SK-N-SH treated with all-trans-retinoic acid at 6 μM for 48 hours (cell line): ENCODE measurements at regions not wholly inside any gene's neighbourhood (a gene's known extent, or its start where the extent isn't known, plus 50 kb on each side); places are given as distances from the start of the nearest gene placed in this dataset.

Experiments
- ATAC-seq: fragments of 200-7000 bp; cut with Tn5 transposase; 3 replicates; pipeline ENCODE4 v1.9.1; 2020; ENCODE audit warnings: mild to moderate bottlenecking, moderate library complexity
- CREB5 ChIP-seq: fragments of 250-450 bp; sonication (Bioruptor Pico); IDR thresholded peaks from 2 replicates; pipeline ENCODE4 v1.5.1; 2020; ENCODE audit warnings: low read depth, mild to moderate bottlenecking, moderate library complexity
- CSDC2 ChIP-seq: fragments of 250-450 bp; sonication (Bioruptor Pico); IDR thresholded peaks from 2 replicates; pipeline ENCODE4 v1.5.0; 2020; ENCODE audit warnings: mild to moderate bottlenecking, moderate library complexity
- CSRNP3 ChIP-seq: fragments of 250-450 bp; sonication (Bioruptor Pico); IDR thresholded peaks from 2 replicates; pipeline ENCODE4 v1.5.1; 2021; ENCODE audit warnings: mild to moderate bottlenecking, moderate library complexity
- ESRRG ChIP-seq: fragments of 250-450 bp; sonication (Bioruptor Pico); IDR thresholded peaks from 2 replicates; pipeline ENCODE4 v1.6.1; 2021; ENCODE audit warnings: mild to moderate bottlenecking
- ISL1 ChIP-seq: fragments of 250-450 bp; sonication (Bioruptor Pico); IDR thresholded peaks from 2 replicates; pipeline ENCODE4 v2.1.2; 2022; ENCODE audit warnings: mild to moderate bottlenecking, moderate library complexity
- PATZ1 ChIP-seq: fragments of 250-450 bp; sonication (Bioruptor Pico); IDR thresholded peaks from 2 replicates; pipeline ENCODE4 v1.8.0; 2020; ENCODE audit warnings: mild to moderate bottlenecking, moderate library complexity, borderline replicate concordance
- POU6F1 ChIP-seq: fragments of 250-450 bp; sonication (Bioruptor Pico); IDR thresholded peaks from 2 replicates; pipeline ENCODE4 v1.8.0; 2021; ENCODE audit warnings: low read depth, mild to moderate bottlenecking, moderate library complexity, borderline replicate concordance
- PPARA ChIP-seq: fragments of 250-450 bp; sonication (Bioruptor Pico); IDR thresholded peaks from 2 replicates; pipeline ENCODE4 v1.5.0; 2020; ENCODE audit warnings: mild to moderate bottlenecking, borderline replicate concordance
- SNAI2 ChIP-seq: fragments of 250-450 bp; sonication (Bioruptor Pico); IDR thresholded peaks from 2 replicates; pipeline ENCODE4 v1.5.0; 2020; ENCODE audit warnings: mild to moderate bottlenecking, moderate library complexity
- TCF4 ChIP-seq: fragments of 250-450 bp; sonication (Bioruptor Pico); IDR thresholded peaks from 2 replicates; pipeline ENCODE4 v1.8.0; 2021; ENCODE audit warnings: mild to moderate bottlenecking, moderate library complexity, borderline replicate concordance
- TSHZ2 ChIP-seq: fragments of 250-450 bp; sonication (Bioruptor Pico); IDR thresholded peaks from 2 replicates; pipeline ENCODE4 v1.5.0; 2020; ENCODE audit warnings: mild to moderate bottlenecking, moderate library complexity
- ZC3H10 ChIP-seq: fragments of 250-450 bp; sonication (Bioruptor Pico); IDR thresholded peaks from 2 replicates; pipeline ENCODE4 v1.5.1; 2021; ENCODE audit warnings: mild to moderate bottlenecking, moderate library complexity
- ZFP30 ChIP-seq: fragments of 450-650 bp; formaldehyde crosslinking; IDR thresholded peaks from 2 replicates; pipeline ENCODE4 v1.5.0; 2022; ENCODE audit warnings: mild to moderate bottlenecking, moderate library complexity
- ZNF565 ChIP-seq: fragments of 450-650 bp; formaldehyde crosslinking; conservative IDR thresholded peaks from 2 replicates; pipeline ENCODE4 v1.5.0; 2020; ENCODE audit warnings: low read depth, mild to moderate bottlenecking, moderate library complexity

GRCh38 chr6:145139895-145140294 lies 595.4 kb downstream of the EPM2A start:
- no peak for ATAC-seq
- TF ChIP-seq CSDC2, result no peak
- TF ChIP-seq TCF4, result peak; percentile 62; the same call in 1 of the 2 replicates
- TF ChIP-seq ZFP30 (CRISPR knock-in tag), result no peak
- no peak for TF ChIP-seq PPARA
- no peak for TF ChIP-seq ISL1 (CRISPR knock-in tag)

- ATAC-seq, result no peak
- TF ChIP-seq ZNF565 (CRISPR knock-in tag) (no peak), TCF4 (no peak), CSDC2 (no peak), ESRRG (no peak), CREB5 (no peak), SNAI2 (CRISPR knock-in tag) (no peak), PATZ1 (CRISPR knock-in tag) (no peak), CSRNP3 (no peak), POU6F1 (CRISPR knock-in tag) (no peak)
These were observed 593.7 kb downstream of the EPM2A start for GRCh38 chr6:145141572-145141971.

- ATAC-seq, result no peak
- TF ChIP-seq CSRNP3, result no peak
- no peak for TF ChIP-seq POU6F1 (CRISPR knock-in tag)
- TF ChIP-seq ESRRG, result no peak
- no peak for TF ChIP-seq CSDC2
- no peak for TF ChIP-seq PATZ1 (CRISPR knock-in tag)
- TF ChIP-seq TSHZ2 (CRISPR knock-in tag), result no peak
- no peak for TF ChIP-seq ZC3H10 (CRISPR knock-in tag)
These were observed 592.4 kb downstream of the EPM2A start for GRCh38 chr6:145142958-145143357.
